Tongue (tissue), 2 donors: ENCODE measurements at regions not wholly inside any gene's neighbourhood (a gene's known extent, or its start where the extent isn't known, plus 50 kb on each side); places are given as distances from the start of the nearest gene placed in this dataset. TPM values are rescaled to one million over a fixed set of nuclear protein-coding genes. Genes with fewer than 3 reads are reported as not detected.
"Not testable (repeated sequence)": the region's sequence is repeated elsewhere in the genome, so short reads cannot be mapped to it uniquely, and the experiment has no call there.

Experiments used
- DNase-seq: peaks from one replicate; pipeline ENCODE4 v3.0.0-alpha.2; 2015
- small RNA-seq: library from RNA; depleted of rRNA; stranded (forward); fragments of <200 nt; gene quantifications from one replicate; pipeline ENCODE3, GENCODE V24; 2014; ENCODE audit warnings: low replicate concordance

DNA sequence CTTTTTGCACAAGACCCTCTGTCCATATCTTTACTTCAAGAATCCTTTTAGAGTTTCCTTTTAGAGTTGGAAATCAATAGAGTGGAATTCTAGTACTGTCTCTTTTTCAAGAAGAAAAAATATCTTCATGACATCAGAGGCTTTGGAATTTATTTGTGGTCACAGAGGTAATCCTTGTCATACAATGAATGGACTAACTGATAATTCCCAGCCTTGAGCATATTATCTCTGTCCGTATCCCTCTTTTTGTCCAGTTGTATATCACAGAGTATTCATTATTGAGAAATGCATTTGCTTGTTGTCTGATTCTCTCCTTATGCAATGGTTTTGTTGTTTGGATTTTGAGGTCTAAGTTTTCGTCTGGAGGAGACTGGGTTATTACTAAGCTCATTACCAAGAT is 82.0 kb upstream of the HAPLN1 start:
- no peak for DNase-seq

DNA sequence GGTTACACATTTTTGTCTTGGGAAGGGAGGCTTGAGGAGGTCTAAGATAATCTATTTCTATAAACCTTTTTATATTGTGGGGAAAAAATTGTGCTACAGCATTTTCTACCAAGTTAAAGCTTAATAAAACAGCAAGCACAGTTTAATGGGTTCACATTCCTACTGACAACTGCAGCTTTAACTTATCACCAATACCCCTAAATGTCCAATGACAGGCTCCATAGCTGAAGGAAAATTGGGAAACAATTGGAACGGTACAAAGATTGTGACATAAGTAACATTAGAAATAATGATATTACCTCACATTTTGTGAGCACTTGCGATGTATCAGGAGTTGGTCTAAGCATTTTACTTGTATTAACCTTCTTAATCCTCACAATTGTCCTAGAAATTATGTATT is 79.5 kb upstream of the HAPLN1 start:
- DNase-seq, result no peak

DNA sequence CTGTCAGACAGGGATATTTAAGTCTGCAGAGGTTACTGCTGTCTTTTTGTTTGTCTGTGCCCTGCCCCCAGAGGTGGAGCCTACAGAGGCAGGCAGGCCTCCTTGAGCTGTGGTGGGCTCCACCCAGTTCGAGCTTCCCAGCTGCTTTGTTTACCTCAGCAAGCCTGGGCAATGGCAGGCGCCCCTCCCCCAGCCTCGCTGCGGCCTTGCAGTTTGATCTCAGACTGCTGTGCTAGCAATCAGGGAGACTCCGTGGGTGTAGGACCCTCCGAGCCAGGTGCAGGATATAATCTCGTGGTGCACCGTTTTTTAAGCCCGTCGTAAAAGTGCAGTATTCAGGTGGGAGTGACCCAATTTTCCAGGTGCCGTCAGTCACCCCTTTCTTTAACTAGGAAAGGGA is 78.4 kb upstream of the HAPLN1 start:
- DNase-seq, result not testable (repeated sequence)

DNA sequence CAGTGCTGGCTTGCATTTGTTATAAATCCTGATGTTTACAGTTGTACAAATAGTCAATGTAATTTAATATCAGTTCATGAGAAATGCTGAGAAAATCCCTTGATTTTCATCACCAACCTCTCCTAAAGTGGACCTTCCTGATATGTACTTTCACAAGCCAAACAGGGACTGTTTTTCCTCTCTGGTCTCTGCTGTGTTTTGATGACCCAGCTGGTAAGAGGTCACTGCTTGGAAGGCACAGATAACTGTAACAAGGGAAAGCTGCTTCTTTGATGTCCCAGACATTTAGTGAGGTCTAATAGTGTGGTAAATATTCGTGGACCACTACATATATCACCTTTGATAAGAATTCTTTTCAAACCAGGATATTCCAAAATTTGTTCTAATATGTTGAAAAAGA is 68.7 kb upstream of the HAPLN1 start:
- DNase-seq, result no peak

DNA sequence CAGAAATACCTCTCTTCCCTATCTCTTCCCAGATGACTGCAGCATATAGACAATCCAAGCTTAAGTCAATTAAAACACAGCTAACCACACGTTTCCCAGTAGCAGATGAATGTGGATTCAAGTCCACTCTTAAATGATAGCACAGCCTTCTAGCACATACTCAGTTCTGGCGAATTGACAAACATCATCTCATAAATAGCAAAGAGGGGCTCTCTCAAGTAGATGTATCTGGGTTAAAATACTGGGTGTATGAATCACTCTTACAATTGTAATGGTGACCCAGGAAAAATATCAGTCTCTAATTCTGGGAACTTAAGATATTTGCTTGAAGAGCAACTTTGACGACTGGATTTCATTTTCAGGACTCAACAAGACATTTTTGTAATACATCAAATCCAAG is 67.0 kb upstream of the HAPLN1 start:
- no peak for DNase-seq

DNA sequence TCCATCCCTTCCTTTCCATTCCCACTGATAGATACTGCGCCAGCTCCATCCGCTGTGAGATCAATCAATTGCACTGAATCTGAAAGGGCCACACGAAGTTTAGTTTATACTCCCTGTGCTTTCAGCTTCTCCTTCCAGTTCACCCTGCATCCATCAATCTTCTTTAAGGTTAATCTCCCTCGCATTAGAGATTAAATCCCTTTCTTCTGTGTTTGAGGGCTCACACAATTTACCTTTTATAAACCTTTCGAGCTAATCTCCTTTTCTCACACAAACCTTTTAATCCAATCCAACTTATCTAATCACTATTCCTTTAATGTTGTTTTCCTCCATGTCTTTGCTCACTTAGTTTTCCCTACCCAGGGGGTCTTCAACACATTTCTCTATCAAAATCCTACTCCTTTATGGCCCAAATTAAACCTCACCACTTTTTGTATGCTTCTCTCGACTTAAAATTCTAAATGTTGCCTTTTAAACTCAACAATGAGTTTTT is 64.6 kb upstream of the HAPLN1 start:
- DNase-seq, result no peak

DNA sequence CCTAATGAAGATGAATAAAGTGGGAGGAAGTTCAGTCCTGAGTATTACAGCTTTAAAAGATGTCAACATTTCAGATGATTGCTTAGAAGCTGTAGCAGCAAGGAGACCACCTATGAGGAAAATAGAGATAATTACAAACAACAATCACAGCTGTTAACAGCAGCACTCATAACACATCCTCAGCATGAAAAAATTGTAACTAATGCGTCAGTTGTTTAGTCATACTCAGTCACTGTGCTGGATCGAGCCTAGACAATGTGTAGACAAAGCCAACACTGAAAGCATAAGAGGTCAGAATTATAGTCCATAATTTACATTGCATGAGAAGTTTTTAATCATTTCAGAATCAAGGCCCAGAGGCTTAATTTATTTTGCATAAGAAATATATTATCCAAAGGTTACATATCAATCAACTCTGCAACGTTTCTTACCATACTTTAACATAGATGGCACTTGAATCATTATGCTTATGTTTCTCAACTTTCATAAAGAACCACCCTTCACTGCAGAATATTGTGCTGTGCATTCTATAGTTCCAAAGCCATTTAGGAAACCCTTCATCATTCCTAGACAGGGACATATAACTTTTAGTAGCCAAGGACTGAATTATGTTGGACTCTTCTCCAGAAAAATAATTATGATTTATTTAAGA is 60.2 kb upstream of the HAPLN1 start:
- DNase-seq, result no peak

DNA sequence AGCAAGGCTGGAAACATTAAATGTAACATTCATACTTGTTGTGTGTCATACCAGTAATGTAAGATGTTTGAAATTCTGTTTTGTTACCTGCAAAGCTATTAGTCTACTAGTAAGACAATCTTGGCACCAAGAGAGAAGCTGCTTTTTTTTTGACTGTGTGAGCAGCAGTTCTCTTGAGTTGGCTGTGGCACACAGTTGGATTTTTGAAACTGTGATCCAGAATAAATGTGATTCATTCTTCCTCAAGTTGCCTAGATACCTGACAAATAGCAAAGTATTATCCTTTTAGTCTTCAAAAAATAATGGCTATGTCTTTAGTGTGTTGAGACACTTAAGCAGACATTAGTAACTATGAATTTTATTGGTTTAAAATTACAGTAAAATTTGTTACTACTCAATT is 57.2 kb upstream of the HAPLN1 start:
- no peak for DNase-seq

DNA sequence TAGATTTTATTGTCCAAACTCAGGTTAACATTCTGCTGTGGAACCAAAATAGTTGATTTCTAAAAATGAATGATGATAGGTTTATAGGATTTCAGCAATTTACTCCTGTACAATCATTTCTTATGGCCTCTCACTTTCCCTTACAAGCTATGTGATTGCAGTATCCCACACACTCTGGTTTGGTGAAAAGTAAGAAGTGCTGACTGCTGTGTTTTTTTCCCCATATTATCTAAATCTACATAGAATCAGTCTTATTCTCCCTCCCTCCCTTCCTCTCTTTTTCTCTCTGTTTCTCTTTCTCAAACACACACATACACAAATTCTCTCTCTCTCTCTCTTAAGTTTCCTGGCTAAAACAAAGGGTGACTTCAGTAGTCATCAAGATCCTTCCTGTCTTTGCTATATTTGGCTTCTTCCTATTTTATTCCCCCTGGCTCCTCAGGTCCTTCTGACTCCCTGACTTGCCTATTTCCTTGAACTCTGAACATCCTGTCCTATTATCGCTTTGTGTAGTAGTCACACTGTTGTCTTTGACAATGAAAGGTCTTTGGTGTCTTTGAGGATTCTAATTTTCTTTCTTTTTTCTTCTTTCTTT is 55.9 kb upstream of the HAPLN1 start:
- no peak for DNase-seq

Small RNA genes in the stretch of these regions (small RNA-seq; reads per million reads assigned to genes)
- not detected for gene RNU4-11P
